SHP77 (cell line): ENCODE measurements at regions not wholly inside any gene's neighbourhood (a gene's known extent, or its start where the extent isn't known, plus 50 kb on each side); places are given as distances from the start of the nearest gene placed in this dataset.

Source experiments
- DNase-seq, 2 experiments: peaks; one replicate each; lab custom pipeline; 2025; lab: John Stamatoyannopoulos, UW

GRCh38 chr3:5304789-5305683, 117.5 kb downstream of the EDEM1 start:
- peak; percentile 38 to 45 for DNase-seq

- DNase-seq, result no peak
Measured at GRCh38 chr3:5305684-5305989, 118.1 kb downstream of the EDEM1 start.

GRCh38 chr3:5309171-5309570, 121.7 kb downstream of the EDEM1 start:
- no peak for DNase-seq

GRCh38 chr3:5309602-5310001, 122.1 kb downstream of the EDEM1 start:
- DNase-seq, result no peak

GRCh38 chr3:5310509-5310908, 123.0 kb downstream of the EDEM1 start:
- DNase-seq, result no peak

GRCh38 chr3:5312290-5312689, 124.8 kb downstream of the EDEM1 start:
- DNase-seq, result no peak

- DNase-seq, result no peak
Measured at GRCh38 chr3:5314897-5315296, 127.4 kb downstream of the EDEM1 start.

GRCh38 chr3:5317557-5317956, 130.1 kb downstream of the EDEM1 start:
- DNase-seq, result no peak

- no peak for DNase-seq
Measured at GRCh38 chr3:5319454-5319853, 131.9 kb downstream of the EDEM1 start.

GRCh38 chr3:5321666-5322340, 134.3 kb downstream of the EDEM1 start:
- no peak for DNase-seq

GRCh38 chr3:5324780-5325179, 137.3 kb downstream of the EDEM1 start:
- DNase-seq, result no peak

- no peak for DNase-seq
Measured at GRCh38 chr3:5330152-5330810, 142.8 kb downstream of the EDEM1 start.

- no peak for DNase-seq
Measured at GRCh38 chr3:5331567-5332269, 144.2 kb downstream of the EDEM1 start.

- DNase-seq, result no peak
Measured at GRCh38 chr3:5332270-5332956, 144.9 kb downstream of the EDEM1 start.

- no peak for DNase-seq
Measured at GRCh38 chr3:5339967-5340535, 152.5 kb downstream of the EDEM1 start.

- no peak for DNase-seq
Measured at GRCh38 chr3:5341610-5342009, 154.1 kb downstream of the EDEM1 start.

- no peak for DNase-seq
Measured at GRCh38 chr3:5343459-5343858, 156.0 kb downstream of the EDEM1 start.

- no peak for DNase-seq
Measured at GRCh38 chr3:5344707-5345106, 157.2 kb downstream of the EDEM1 start.

- DNase-seq, result peak; percentile 19 to 20
Measured at GRCh38 chr3:5347486-5347885, 160.0 kb downstream of the EDEM1 start.

- DNase-seq, result no peak
Measured at GRCh38 chr3:5348229-5348902, 160.9 kb downstream of the EDEM1 start.

- DNase-seq, result no peak
Measured at GRCh38 chr3:5349343-5349742, 161.8 kb downstream of the EDEM1 start.
